RWPE2 (cell line): ENCODE measurements at regions not wholly inside any gene's neighbourhood (a gene's known extent, or its start where the extent isn't known, plus 50 kb on each side); places are given as distances from the start of the nearest gene placed in this dataset.

Source experiments
- ATAC-seq: fragments of 200-7000 bp; cut with Tn5 transposase; 3 replicates; pipeline ENCODE4 v1.9.1; 2021; ENCODE audit warnings: low read depth
- DNase-seq: peaks from one replicate; pipeline ENCODE4 v3.0.0-alpha.2; 2020; ENCODE audit warnings: low spot score
- H3K27ac ChIP-seq: fragments of 450-650 bp; 2 replicates; pipeline ENCODE4 v1.5.1; 2017; ENCODE audit warnings: mild to moderate bottlenecking; ENCODE audit not compliant: poor library complexity, severe bottlenecking
- H3K27me3 ChIP-seq: fragments of 250-450 bp; sonication (Bioruptor Pico); 2 replicates; pipeline ENCODE4 v1.5.1; 2021; ENCODE audit warnings: mild to moderate bottlenecking, moderate library complexity; ENCODE audit not compliant: insufficient read depth, poor library complexity, severe bottlenecking
- H3K36me3 ChIP-seq: fragments of 250-450 bp; sonication (Bioruptor Pico); 2 replicates; pipeline ENCODE4 v1.5.1; 2020; ENCODE audit warnings: low read depth, mild to moderate bottlenecking, moderate library complexity
- H3K4me1 ChIP-seq: fragments of 250-450 bp; sonication (Bioruptor Pico); 2 replicates; pipeline ENCODE4 v1.5.1; 2021; ENCODE audit warnings: mild to moderate bottlenecking, moderate library complexity; ENCODE audit not compliant: insufficient read depth, poor library complexity, severe bottlenecking
- H3K4me3 ChIP-seq: fragments of 250-450 bp; sonication (Bioruptor Pico); 2 replicates; pipeline ENCODE4 v1.5.1; 2021; ENCODE audit warnings: mild to moderate bottlenecking, moderate library complexity; ENCODE audit not compliant: severe bottlenecking
- H3K9me3 ChIP-seq: fragments of 250-450 bp; sonication (Bioruptor Pico); 2 replicates; pipeline ENCODE4 v1.5.1; 2021; ENCODE audit warnings: mild to moderate bottlenecking, moderate library complexity; ENCODE audit not compliant: severe bottlenecking
- CTCF ChIP-seq: fragments of 450-650 bp; IDR thresholded peaks from one replicate; pipeline ENCODE4 v1.5.1; 2017; ENCODE audit warnings: mild to moderate bottlenecking, moderate library complexity; ENCODE audit not compliant: poor library complexity, severe bottlenecking

- Histone ChIP-seq H3K4me1 (no peaks in the 10 kb centered on the region), H3K4me3 (no peak overlapping the region), H3K36me3 (no peaks in the 10 kb centered on the region), H3K27me3 (peaks cover 10% of the 10 kb centered on the region), H3K9me3 (no peaks in the 10 kb centered on the region), H3K27ac (no peak overlapping the region)
- DNase-seq (no peak), ATAC-seq (no peak)
- no peak for TF ChIP-seq CTCF
Measured at GRCh38 chr5:117249086-117249815, 674.6 kb upstream of the SEMA6A start.

- H3K36me3 ChIP-seq, result no peaks in the 10 kb centered on the region
- no peak overlapping the region for H3K4me3 ChIP-seq
- peaks cover 10% of the 10 kb centered on the region for H3K27me3 ChIP-seq
- H3K9me3 ChIP-seq, result no peaks in the 10 kb centered on the region
- no peaks in the 10 kb centered on the region for H3K4me1 ChIP-seq
- no peak for DNase-seq
- H3K27ac ChIP-seq, result no peak overlapping the region
- no peak for TF ChIP-seq CTCF
- ATAC-seq, result no peak
Measured at GRCh38 chr5:117246424-117246823, 671.8 kb upstream of the SEMA6A start.

GRCh38 chr5:117245130-117245529 is 670.5 kb upstream of the SEMA6A start:
- Histone ChIP-seq H3K9me3 (no peaks in the 10 kb centered on the region), H3K27me3 (peaks cover 10% of the 10 kb centered on the region), H3K27ac (no peak overlapping the region), H3K4me1 (no peaks in the 10 kb centered on the region), H3K4me3 (no peak overlapping the region), H3K36me3 (no peaks in the 10 kb centered on the region)
- DNase-seq (no peak), ATAC-seq (no peak)
- no peak for TF ChIP-seq CTCF

GRCh38 chr5:117242028-117242427 is 667.4 kb upstream of the SEMA6A start:
- no peak for TF ChIP-seq CTCF
- peaks cover 6% of the 10 kb centered on the region for H3K27me3 ChIP-seq
- H3K9me3 ChIP-seq, result no peaks in the 10 kb centered on the region
- ATAC-seq (no peak), DNase-seq (no peak)
- no peak overlapping the region for H3K27ac ChIP-seq
- no peak overlapping the region for H3K4me3 ChIP-seq
- H3K4me1 ChIP-seq, result no peaks in the 10 kb centered on the region
- no peaks in the 10 kb centered on the region for H3K36me3 ChIP-seq

GRCh38 chr5:117236941-117237340 is 662.3 kb upstream of the SEMA6A start:
- ATAC-seq (no peak), DNase-seq (no peak)
- Histone ChIP-seq H3K9me3 (no peaks in the 10 kb centered on the region), H3K4me1 (no peaks in the 10 kb centered on the region), H3K36me3 (no peaks in the 10 kb centered on the region), H3K27me3 (peaks cover 4% of the 10 kb centered on the region), H3K4me3 (no peak overlapping the region), H3K27ac (no peak overlapping the region)
- no peak for TF ChIP-seq CTCF
